ENCODE measurements at regions not wholly inside any gene's neighbourhood (a gene's known extent, or its start where the extent isn't known, plus 50 kb on each side); places are given as distances from the start of the nearest gene placed in this dataset.

GRCh38 chr18:49658823-49659404, 97.1 kb downstream of the LIPG start:
- no peaks in the 10 kb centered on the region for H3K9me3 ChIP-seq (ENCODE audit: control insufficient read depth in 2 of 2, low read length in 2 of 2)
- H3K9ac ChIP-seq (ENCODE audit: low read length in 2 of 2): no peak overlapping the region
- H3K27ac ChIP-seq (ENCODE audit: low read length): no peak overlapping the region
- no peak overlapping the region for H3K4me3 ChIP-seq (ENCODE audit: low read length in 2 of 2)
- H3K36me3 ChIP-seq (ENCODE audit: control insufficient read depth in 2 of 2, insufficient read depth in 2 of 2, low read length in 2 of 2): no peaks in the 10 kb centered on the region
- H3K27me3 ChIP-seq (ENCODE audit: control insufficient read depth in 1 of 2, insufficient read depth in 2 of 2, low read length in 2 of 2): no peaks in the 10 kb centered on the region
- peaks cover 4% of the 10 kb centered on the region for H3K4me1 ChIP-seq (ENCODE audit: control insufficient read depth, insufficient read depth, low read length)

GRCh38 chr18:49656073-49656692, 94.3 kb downstream of the LIPG start:
- no peaks in the 10 kb centered on the region for H3K36me3 ChIP-seq (ENCODE audit: control insufficient read depth in 2 of 2, insufficient read depth in 2 of 2, low read length in 2 of 2)
- peaks cover 7% of the 10 kb centered on the region for H3K4me1 ChIP-seq (ENCODE audit: control insufficient read depth, insufficient read depth, low read length)
- no peak overlapping the region for H3K27ac ChIP-seq (ENCODE audit: low read length)
- no peaks in the 10 kb centered on the region for H3K9me3 ChIP-seq (ENCODE audit: control insufficient read depth in 2 of 2, low read length in 2 of 2)
- no peaks in the 10 kb centered on the region for H3K27me3 ChIP-seq (ENCODE audit: control insufficient read depth in 1 of 2, insufficient read depth in 2 of 2, low read length in 2 of 2)
- H3K4me3 ChIP-seq (ENCODE audit: low read length in 2 of 2): no peak overlapping the region
- no peak overlapping the region for H3K9ac ChIP-seq (ENCODE audit: low read length in 2 of 2)

DNA sequence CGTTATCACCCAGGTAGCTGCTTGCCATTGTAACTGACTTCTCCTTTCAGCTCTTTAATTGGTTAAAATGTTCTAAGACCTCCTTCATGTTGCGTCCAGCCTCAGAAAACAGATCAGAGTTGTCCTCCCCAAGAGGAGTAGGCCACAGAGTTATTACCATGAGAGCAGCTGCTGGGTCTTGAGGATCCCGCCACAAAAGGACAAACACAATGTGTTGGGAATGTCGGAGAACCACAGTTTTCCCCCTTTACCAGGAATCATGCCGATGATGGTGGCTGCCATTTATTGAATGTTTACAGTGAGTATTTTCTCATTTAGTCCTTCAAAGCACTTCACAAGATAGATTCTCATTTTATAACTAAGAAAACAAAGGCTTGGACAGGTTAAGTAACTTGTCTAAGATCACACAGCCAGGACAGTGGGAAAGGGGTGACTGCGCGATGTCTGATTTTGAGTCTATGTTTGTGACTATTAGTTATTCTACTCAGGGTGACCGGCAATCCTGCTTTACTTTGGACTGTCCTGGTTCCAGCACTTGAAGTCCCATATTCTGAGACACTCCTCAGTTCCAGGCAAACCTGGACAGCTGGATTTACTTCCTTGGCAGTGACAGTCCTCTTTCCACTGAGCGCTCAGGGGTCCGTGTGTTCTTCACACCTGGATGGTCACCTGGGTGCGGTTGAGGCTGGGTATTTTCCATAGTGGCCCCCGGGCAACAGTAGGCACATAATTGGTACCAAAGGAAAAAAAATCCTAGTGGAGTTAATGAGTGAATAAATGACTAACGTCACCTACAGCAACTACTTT, 93.6 kb downstream of the LIPG start:
- Histone ChIP-seq H3K9me3 (ENCODE audit: control insufficient read depth in 2 of 2, low read length in 2 of 2) (no peaks in the 10 kb centered on the region), H3K27ac (ENCODE audit: low read length) (no peak overlapping the region), H3K4me1 (ENCODE audit: control insufficient read depth, insufficient read depth, low read length) (peaks cover 7% of the 10 kb centered on the region), H3K36me3 (ENCODE audit: control insufficient read depth in 2 of 2, insufficient read depth in 2 of 2, low read length in 2 of 2) (no peaks in the 10 kb centered on the region), H3K4me3 (ENCODE audit: low read length in 2 of 2) (no peak overlapping the region), H3K27me3 (ENCODE audit: control insufficient read depth in 1 of 2, insufficient read depth in 2 of 2, low read length in 2 of 2) (no peaks in the 10 kb centered on the region), H3K9ac (ENCODE audit: low read length in 2 of 2) (no peak overlapping the region)

- no peaks in the 10 kb centered on the region for H3K27me3 ChIP-seq (ENCODE audit: control insufficient read depth in 1 of 2, insufficient read depth in 2 of 2, low read length in 2 of 2)
- peaks cover 7% of the 10 kb centered on the region for H3K4me1 ChIP-seq (ENCODE audit: control insufficient read depth, insufficient read depth, low read length)
- no peaks in the 10 kb centered on the region for H3K9me3 ChIP-seq (ENCODE audit: control insufficient read depth in 2 of 2, low read length in 2 of 2)
- no peaks in the 10 kb centered on the region for H3K36me3 ChIP-seq (ENCODE audit: control insufficient read depth in 2 of 2, insufficient read depth in 2 of 2, low read length in 2 of 2)
- H3K9ac ChIP-seq (ENCODE audit: low read length in 2 of 2): no peak overlapping the region
- no peak overlapping the region for H3K4me3 ChIP-seq (ENCODE audit: low read length in 2 of 2)
- H3K27ac ChIP-seq (ENCODE audit: low read length): no peak overlapping the region
Measured at GRCh38 chr18:49654347-49654746, 92.5 kb downstream of the LIPG start.

GRCh38 chr18:49652881-49653724, 91.2 kb downstream of the LIPG start:
- Histone ChIP-seq H3K27me3 (ENCODE audit: control insufficient read depth in 1 of 2, insufficient read depth in 2 of 2, low read length in 2 of 2) (no peaks in the 10 kb centered on the region), H3K27ac (ENCODE audit: low read length) (no peak overlapping the region), H3K9me3 (ENCODE audit: control insufficient read depth in 2 of 2, low read length in 2 of 2) (no peaks in the 10 kb centered on the region), H3K9ac (ENCODE audit: low read length in 2 of 2) (peak overlapping the region in 1 of 2 donors; percentile 36), H3K4me3 (ENCODE audit: low read length in 2 of 2) (peak overlapping the region; percentile 20 to 52), H3K4me1 (ENCODE audit: control insufficient read depth, insufficient read depth, low read length) (peaks cover 16% of the 10 kb centered on the region), H3K36me3 (ENCODE audit: control insufficient read depth in 2 of 2, insufficient read depth in 2 of 2, low read length in 2 of 2) (no peaks in the 10 kb centered on the region)

- Histone ChIP-seq H3K36me3 (ENCODE audit: control insufficient read depth in 2 of 2, insufficient read depth in 2 of 2, low read length in 2 of 2) (no peaks in the 10 kb centered on the region), H3K4me3 (ENCODE audit: low read length in 2 of 2) (no peak overlapping the region), H3K27ac (ENCODE audit: low read length) (no peak overlapping the region), H3K9me3 (ENCODE audit: control insufficient read depth in 2 of 2, low read length in 2 of 2) (no peaks in the 10 kb centered on the region), H3K4me1 (ENCODE audit: control insufficient read depth, insufficient read depth, low read length) (peaks cover 31% of the 10 kb centered on the region), H3K9ac (ENCODE audit: low read length in 2 of 2) (no peak overlapping the region), H3K27me3 (ENCODE audit: control insufficient read depth in 1 of 2, insufficient read depth in 2 of 2, low read length in 2 of 2) (no peaks in the 10 kb centered on the region)
Measured at GRCh38 chr18:49651033-49651432, 89.2 kb downstream of the LIPG start.

GRCh38 chr18:49650426-49650891, 88.6 kb downstream of the LIPG start:
- H3K27ac ChIP-seq (ENCODE audit: low read length): no peak overlapping the region
- no peak overlapping the region for H3K4me3 ChIP-seq (ENCODE audit: low read length in 2 of 2)

DNA sequence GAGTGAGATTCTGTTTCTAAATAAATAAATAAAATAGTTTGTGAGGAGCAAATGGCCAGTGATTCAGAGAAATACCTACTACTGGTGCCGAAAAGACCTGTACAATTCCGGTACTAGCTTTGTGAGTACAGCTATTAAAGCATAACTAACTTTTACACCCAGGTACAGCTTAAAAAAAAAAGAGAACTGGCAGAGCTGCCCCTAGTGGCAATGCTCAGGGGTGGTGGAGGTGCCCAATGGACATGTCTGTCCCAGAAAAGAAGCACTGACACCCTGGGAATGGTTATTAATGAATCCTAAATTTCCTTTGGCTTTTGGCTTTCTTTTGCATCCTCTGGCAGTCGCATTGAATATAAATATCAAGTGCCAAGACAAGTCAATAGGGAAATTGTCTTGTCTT, 87.0 kb downstream of the LIPG start:
- Histone ChIP-seq H3K36me3 (ENCODE audit: control insufficient read depth in 2 of 2, insufficient read depth in 2 of 2, low read length in 2 of 2) (no peaks in the 10 kb centered on the region), H3K9me3 (ENCODE audit: control insufficient read depth in 2 of 2, low read length in 2 of 2) (no peaks in the 10 kb centered on the region), H3K27ac (ENCODE audit: low read length) (peak overlapping the region; percentile 55), H3K9ac (ENCODE audit: low read length in 2 of 2) (no peak overlapping the region), H3K27me3 (ENCODE audit: control insufficient read depth in 1 of 2, insufficient read depth in 2 of 2, low read length in 2 of 2) (no peaks in the 10 kb centered on the region), H3K4me1 (ENCODE audit: control insufficient read depth, insufficient read depth, low read length) (peaks cover 41% of the 10 kb centered on the region), H3K4me3 (ENCODE audit: low read length in 2 of 2) (no peak overlapping the region)

More at GRCh38 chr18:49650426-49650891, 88.6 kb downstream of the LIPG start:
- Histone ChIP-seq H3K4me1 (ENCODE audit: control insufficient read depth, insufficient read depth, low read length) (peaks cover 37% of the 10 kb centered on the region), H3K9ac (ENCODE audit: low read length in 2 of 2) (no peak overlapping the region), H3K27me3 (ENCODE audit: control insufficient read depth in 1 of 2, insufficient read depth in 2 of 2, low read length in 2 of 2) (no peaks in the 10 kb centered on the region), H3K9me3 (ENCODE audit: control insufficient read depth in 2 of 2, low read length in 2 of 2) (no peaks in the 10 kb centered on the region), H3K36me3 (ENCODE audit: control insufficient read depth in 2 of 2, insufficient read depth in 2 of 2, low read length in 2 of 2) (no peaks in the 10 kb centered on the region)
